Head of caudate nucleus (tissue), 42 donors: ENCODE measurements at regions not wholly inside any gene's neighbourhood (a gene's known extent, or its start where the extent isn't known, plus 50 kb on each side); places are given as distances from the start of the nearest gene placed in this dataset.
A peak's percentile ranks its signal among the peaks of the same experiment; 100 is the strongest.

Experiments used
- DNase-seq, 42 donors: peaks; one replicate each; pipeline versions ENCODE4 v3.0.0 to v3.0.0-alpha.2; 2020 to 2021; ENCODE audit warnings: mixed read lengths in 7 of 42
- intact Hi-C: fragments of 100-400 bp; cut with DNase I; formaldehyde crosslinking; loops from one replicate; pipeline ENCODE4 v1.15.0; 2022

DNA sequence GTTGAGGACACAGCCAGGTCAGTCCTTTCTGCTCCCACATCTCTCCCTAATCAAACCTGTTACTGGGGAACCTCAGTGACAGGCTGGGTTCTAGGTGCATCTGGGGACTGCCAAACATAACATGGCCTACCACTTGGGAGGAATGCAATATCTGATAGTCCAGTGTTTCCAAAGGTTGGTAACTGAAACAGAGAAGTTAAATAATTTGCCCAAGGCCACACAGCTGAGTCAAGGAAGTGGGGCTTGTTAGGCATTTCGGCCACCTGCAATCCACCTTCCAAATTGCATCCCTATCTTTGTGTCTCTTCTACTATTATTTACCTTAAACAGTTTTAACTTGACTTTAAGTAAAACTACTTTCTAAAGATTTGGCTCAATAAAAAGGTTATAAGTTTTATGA is 731.3 kb downstream of the UQCRFS1 start:
- intact Hi-C loops: no loop called here
- DNase-seq: no peak

GRCh38 chr19:28475525-28475924 is 737.4 kb downstream of the UQCRFS1 start:
- DNase-seq: no peak
- intact Hi-C loops: no loop called here

DNA sequence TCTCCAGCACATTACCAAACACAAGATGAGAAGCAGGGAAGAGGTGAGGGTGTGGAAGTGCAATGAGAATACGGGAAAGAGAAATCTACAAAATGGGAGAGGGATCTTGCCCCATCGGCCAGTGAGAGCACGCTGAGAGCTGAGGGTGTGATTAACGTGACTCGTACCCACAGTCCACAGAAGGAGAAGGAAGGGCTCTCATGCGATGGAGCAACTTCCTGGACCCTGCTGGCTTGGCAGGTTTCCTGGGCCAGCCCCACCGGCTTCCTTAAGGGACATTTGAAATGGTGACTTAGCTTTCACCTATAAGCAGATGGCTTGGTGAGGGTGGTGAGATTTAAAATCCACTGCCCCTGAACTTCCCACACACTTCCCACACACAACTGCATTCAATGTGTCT is 740.1 kb downstream of the UQCRFS1 start:
- intact Hi-C loops: no loop called here
- DNase-seq: peak in 3 of 42 donors; percentile 7 to 40 (median 15)

DNA sequence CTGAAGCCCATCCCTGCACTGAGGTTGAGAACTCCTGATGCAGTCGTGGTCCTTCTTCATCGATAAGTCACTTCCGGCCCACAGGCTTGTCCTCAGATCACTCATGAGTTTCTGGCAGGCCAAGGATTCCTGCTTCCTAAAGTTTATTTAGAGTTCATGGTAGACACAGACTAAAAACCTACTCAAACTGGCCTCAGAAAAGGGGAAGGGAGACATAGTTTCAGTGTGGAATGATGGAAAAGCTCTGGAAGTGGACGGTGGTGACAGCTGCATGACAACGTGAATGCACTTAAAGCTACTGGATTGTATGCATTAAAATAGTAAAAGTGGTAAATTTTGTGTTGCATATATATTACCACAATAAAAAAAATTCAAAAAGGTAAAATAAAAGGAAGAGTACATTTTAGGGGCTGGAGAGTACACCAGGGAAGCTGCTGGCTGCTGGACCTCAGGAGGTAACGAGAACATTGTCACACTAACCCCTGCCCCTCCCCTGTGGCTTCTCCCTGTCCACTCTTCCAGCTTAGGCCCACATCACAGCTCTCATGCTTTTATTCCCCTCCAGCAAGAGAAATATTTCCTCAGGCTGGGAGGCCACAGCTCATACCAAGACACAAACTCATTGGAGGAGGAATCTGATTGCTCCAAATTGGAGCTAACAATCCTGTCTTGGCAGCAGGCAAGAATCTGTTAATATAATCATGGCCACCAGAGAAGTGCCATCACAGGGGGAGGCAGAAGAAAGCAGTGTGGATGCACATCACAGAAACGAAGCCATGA is 741.0 kb downstream of the UQCRFS1 start:
- no peak for DNase-seq
- intact Hi-C loops: no loop called here

- intact Hi-C loops: loop anchor here (10.0 kb wide), 2 partner anchors 245 to 415 kb away; no protein-coding TSS in a partner anchor
- no peak for DNase-seq
Observed at GRCh38 chr19:28469544-28469943, 743.4 kb downstream of the UQCRFS1 start.

GRCh38 chr19:28468701-28469459 is 744.1 kb downstream of the UQCRFS1 start:
- peak in 22 of 42 donors; percentile 11 to 58 (median 28) for DNase-seq

DNA sequence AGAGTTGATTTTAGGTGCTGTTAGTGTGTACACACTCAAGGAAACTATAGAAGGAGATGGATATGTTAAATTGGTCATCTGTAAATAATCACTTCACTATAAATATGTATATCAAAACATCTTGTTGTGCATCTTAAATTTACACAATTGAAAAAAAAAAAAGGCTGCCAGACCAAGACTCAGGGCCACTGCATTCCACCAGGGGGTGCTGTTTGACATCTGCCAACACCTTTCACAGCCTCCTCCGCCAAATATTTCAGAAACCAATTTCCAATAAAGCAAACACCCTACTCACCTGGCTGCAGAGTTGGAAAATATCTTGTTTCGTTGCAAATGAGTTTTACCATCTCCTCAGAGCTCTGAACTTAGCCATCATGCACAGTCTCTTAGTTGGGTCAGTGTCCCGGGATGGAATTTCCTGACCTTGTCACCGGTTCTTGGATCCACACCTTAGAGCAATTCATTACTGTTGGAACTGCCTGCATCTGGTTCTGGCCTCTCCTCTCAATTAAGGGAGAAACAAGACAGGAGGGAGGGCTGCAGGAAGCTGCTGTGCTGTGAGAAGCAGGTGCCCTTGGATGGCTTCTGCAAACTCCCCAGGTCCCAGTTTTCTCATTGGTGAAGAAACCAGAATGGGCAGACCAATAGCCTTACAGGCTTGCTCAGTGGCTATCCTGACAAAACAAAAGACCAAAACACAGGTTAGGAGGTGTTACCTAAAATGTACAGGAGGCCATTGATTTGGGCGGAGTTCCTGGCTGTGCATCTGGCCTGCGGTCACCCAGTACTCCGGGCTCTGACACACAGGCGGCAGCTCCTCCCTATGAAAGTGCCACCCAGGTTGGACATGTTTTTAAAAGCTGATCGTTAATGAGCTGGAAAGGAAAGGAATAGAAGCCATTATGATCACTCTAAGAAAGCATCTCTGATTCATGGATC is 746.6 kb downstream of the UQCRFS1 start:
- intact Hi-C loops: loop anchor here (10.0 kb wide), 2 partner anchors 248 to 418 kb away; no protein-coding TSS in a partner anchor
- DNase-seq: peak; percentile 15 to 88 (median 71)

More at GRCh38 chr19:28468701-28469459, 744.1 kb downstream of the UQCRFS1 start:
- intact Hi-C loops: loop anchor here (10.0 kb wide), 2 partner anchors 246 to 416 kb away; no protein-coding TSS in a partner anchor

DNA sequence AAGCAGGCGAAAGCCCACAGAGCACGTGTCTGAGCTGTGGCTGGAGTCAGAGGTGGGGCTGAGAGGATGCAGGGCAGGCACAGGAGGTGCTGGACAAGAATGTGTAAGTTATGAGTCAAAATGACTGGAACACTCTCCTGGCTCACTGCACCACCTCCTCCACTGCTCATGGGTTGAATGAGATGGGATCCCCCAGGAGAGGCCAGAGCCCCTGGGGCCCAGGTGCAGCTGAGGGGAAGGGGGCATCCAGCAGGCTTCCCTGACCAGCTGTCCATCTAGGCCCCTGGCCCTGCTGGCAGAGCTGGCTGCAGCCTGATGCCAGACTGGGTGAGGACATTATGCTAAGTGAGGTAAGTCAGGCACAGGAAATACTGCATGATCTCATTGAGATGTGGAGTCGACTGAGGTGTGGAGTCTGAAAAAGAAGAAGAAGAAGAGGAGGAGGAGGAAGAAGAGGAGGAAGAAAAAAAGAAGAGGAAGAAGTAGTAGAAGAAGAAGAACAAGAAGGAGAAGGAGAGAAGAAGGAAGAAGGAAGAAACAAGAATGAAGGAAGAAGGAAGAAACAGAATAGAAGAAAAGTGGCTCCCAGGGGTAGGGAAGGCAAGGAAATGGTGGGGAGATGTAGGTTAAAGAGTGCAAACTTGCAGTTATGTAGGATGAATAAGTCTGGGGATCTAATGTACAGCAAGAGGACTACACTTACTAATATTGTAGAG is 747.4 kb downstream of the UQCRFS1 start:
- DNase-seq: peak in 1 of 42 donors; percentile 9
- intact Hi-C loops: loop anchor here (10.0 kb wide), 2 partner anchors 249 to 419 kb away; no protein-coding TSS in a partner anchor

DNA sequence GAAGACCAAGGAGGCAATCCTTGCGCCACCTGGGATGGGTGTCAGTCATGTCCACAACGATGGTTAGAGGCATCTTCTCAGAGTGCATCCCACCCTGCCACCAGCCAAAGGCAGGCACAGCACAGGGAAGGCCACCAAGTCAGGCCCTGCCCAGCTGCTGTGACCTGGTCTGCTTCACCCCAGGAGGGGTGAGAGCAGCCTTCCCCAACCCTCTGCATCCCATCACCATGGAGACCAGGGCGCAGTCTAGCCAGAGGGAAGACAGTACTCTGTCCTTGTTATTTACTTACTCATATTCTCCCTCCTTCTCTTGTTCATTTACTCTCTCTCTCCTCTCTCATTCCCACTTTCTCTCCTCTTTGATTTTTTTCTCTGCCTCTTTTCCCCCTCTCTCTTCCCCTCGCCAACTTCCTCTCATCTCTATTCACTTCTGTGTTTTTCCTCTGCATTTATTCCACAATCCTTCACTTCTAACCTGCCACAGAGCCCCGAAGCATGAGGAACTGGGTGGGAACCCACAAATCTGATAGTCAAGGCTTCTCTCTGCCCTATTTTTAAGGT is 749.4 kb downstream of the UQCRFS1 start:
- peak in 1 of 42 donors; percentile 14 for DNase-seq
- intact Hi-C loops: loop anchor here (10.0 kb wide), 2 partner anchors 251 to 421 kb away; no protein-coding TSS in a partner anchor

- DNase-seq: no peak
- intact Hi-C loops: no loop called here
Observed at GRCh38 chr19:28457620-28458019, 755.3 kb downstream of the UQCRFS1 start.

DNA sequence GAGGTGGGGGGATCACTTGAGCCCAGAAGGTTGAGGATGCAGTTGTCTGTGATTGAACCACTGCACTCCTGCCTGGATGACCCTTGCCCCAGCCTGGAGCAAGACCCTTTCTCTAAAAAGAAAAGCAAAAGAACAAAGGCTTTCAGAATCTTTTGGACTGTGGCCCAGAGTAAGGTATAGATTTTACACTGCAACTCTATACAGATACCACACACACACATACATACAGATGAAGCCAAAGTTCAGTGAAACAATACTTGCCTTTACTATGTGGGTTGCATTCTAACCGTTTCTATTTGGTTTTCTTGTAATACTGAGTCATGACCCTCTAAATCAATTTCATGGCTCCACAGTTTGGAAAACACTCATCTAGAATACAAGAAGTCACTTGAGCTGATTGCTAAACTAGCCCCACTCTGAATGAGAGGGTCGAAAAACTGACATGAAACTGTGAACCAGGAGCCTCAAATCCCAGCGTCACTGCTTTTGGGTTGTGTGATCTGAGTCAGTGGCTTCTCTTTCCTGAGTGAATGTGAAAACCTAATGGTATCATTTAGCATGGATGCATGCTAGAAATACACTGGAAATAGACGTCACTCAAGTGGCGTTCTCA is 756.1 kb downstream of the UQCRFS1 start:
- intact Hi-C loops: no loop called here
- peak in 1 of 42 donors; percentile 3 for DNase-seq

- intact Hi-C loops: no loop called here
- DNase-seq: no peak
Observed at GRCh38 chr19:28456252-28456651, 756.7 kb downstream of the UQCRFS1 start.

DNA sequence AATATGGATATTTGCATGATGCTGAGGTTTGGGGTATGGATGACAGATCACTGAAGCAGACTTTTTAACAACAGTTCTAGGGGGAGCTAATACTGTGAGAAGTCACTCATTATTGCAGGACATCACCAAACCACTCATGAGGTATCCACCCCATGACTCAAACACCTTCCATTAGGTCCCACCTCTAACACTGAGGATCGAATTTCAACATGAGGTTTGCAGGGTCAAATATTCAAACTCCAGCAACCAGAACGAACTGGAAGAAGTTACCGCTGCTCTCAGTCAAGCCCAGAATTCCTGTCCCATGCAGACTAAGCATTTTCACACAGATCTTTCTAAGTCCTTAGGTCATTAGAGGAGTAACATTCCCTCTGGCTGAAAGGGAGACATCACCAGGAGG is 758.9 kb downstream of the UQCRFS1 start:
- intact Hi-C loops: no loop called here
- DNase-seq: no peak

DNA sequence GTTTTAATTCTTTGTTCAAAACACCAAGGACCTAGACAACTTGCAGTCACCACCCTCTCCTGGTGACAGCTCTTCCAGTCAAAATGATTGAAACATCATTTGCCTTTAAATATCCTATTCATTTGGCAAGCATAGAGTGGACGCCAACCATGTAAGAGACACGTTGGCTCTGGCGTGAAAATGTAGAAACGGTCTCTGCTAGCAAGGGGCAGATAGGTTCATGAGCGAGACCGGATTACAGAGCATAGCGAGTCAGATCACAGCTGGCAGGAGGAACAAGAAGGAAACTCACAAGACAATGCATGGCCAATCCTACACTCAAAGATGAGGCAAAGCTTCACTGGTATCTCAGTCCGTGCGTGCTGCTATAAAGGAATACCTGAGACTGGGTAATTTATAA is 759.5 kb downstream of the UQCRFS1 start:
- no peak for DNase-seq
- intact Hi-C loops: no loop called here

- intact Hi-C loops: no loop called here
- DNase-seq: no peak
Observed at GRCh38 chr19:28449803-28450202, 763.1 kb downstream of the UQCRFS1 start.

DNA sequence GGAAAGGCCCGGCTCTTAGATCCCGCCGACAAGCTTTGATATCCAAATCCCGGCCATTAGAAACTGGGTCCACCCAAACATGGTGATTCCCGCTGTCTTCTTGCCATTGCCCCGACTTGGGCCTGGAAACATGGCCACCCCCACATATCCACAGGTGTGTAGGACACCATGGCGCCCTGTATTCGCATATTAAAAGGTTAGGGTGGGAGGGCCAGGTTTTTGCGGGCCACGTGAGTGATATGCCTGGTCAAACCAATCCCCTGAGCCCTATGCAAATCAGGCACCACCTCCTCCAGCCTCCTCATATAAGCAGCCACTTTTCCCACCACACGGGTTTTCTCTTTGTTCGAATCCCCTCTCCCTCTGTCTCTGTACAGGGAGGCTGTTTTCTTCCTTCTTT is 766.4 kb downstream of the UQCRFS1 start:
- no peak for DNase-seq
- intact Hi-C loops: no loop called here

- intact Hi-C loops: no loop called here
- DNase-seq: no peak
Observed at GRCh38 chr19:28445826-28446225, 767.1 kb downstream of the UQCRFS1 start.

DNA sequence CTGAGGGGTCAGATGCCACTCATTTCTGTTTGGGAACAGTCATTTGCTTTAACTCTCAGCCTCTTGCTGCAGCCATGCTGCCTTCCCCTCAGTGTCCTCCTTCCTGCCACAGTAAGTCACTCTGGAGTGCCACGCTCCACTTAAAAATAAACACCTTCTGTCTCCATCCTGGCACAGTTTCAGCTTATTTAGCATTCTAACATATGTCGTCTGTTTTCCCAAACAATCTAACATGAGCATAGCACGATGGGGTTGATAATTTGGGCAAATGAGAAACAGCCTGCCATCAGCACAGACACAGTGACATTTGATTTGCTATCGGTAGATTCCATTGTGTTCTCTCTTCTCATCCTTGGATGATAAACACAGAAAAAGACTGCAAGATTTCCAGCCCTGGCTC is 768.6 kb downstream of the UQCRFS1 start:
- intact Hi-C loops: no loop called here
- no peak for DNase-seq
